Mesenchymal stem cell (in vitro differentiated cells and primary cell): ENCODE measurements at regions not wholly inside any gene's neighbourhood (a gene's known extent, or its start where the extent isn't known, plus 50 kb on each side); places are given as distances from the start of the nearest gene placed in this dataset.
A peak's percentile ranks its signal among the peaks of the same experiment; 100 is the strongest.

Experiments used
- DNase-seq: peaks from one replicate; pipeline ENCODE4 v3.0.0-alpha.2; 2013
- H2AFZ ChIP-seq: one replicate; pipeline ENCODE4 v1.6.1; 2013; ENCODE audit warnings: low read depth, mild to moderate bottlenecking, control low read depth, inconsistent platforms, low read length, moderate library complexity
- H2AK5ac ChIP-seq: 2 replicates; pipeline ENCODE4 v1.6.1; 2013; ENCODE audit warnings: low read length, moderate library complexity, mild to moderate bottlenecking, inconsistent platforms; ENCODE audit not compliant: severe bottlenecking
- H2BK120ac ChIP-seq: one replicate; pipeline ENCODE4 v1.6.1; 2013; ENCODE audit warnings: low read depth, mild to moderate bottlenecking, inconsistent platforms, low read length, moderate library complexity
- H2BK12ac ChIP-seq, 2 experiments: one replicate each; pipeline ENCODE4 v1.6.1; 2013; ENCODE audit warnings: inconsistent platforms in 2 of 2, low read length in 2 of 2, mild to moderate bottlenecking in 2 of 2, moderate library complexity in 2 of 2, control low read depth in 1 of 2
- H2BK15ac ChIP-seq: one replicate; pipeline ENCODE4 v1.6.1; 2013; ENCODE audit warnings: mild to moderate bottlenecking, low read depth, inconsistent platforms; ENCODE audit not compliant: poor library complexity, severe bottlenecking
- H2BK5ac ChIP-seq: 2 replicates; pipeline ENCODE4 v1.6.1; 2013; ENCODE audit warnings: low read depth, mild to moderate bottlenecking, low read length, control low read depth, inconsistent platforms; ENCODE audit not compliant: poor library complexity, severe bottlenecking
- H3K14ac ChIP-seq, 2 experiments: one replicate each; pipeline ENCODE4 v1.6.1; 2013; ENCODE audit warnings: inconsistent platforms in 2 of 2, low read length in 2 of 2, control low read depth in 1 of 2, mild to moderate bottlenecking in 1 of 2, moderate library complexity in 1 of 2
- H3K18ac ChIP-seq, 2 experiments: one replicate each; pipeline ENCODE4 v1.6.1; 2013; ENCODE audit warnings: inconsistent platforms in 2 of 2, low read length in 2 of 2, control low read depth in 1 of 2, low read depth in 1 of 2, mild to moderate bottlenecking in 1 of 2
- H3K23ac ChIP-seq, 2 experiments: one replicate each; pipeline ENCODE4 v1.6.1; 2013; ENCODE audit warnings: inconsistent platforms in 2 of 2, low read length in 2 of 2, mild to moderate bottlenecking in 2 of 2, moderate library complexity in 2 of 2, control low read depth in 1 of 2
- H3K27ac ChIP-seq: 2 replicates; pipeline ENCODE4 v1.5.1; 2013; ENCODE audit warnings: mild to moderate bottlenecking, moderate library complexity, low read length, control low read depth, inconsistent platforms; ENCODE audit not compliant: poor library complexity, severe bottlenecking
- H3K27me3 ChIP-seq, 2 experiments: 2 replicates each; pipeline versions ENCODE4 v1.6.1 to v1.7.0; 2013; ENCODE audit warnings: low read length in 2 of 2, mild to moderate bottlenecking in 2 of 2, moderate library complexity in 2 of 2, control low read depth in 1 of 2, inconsistent platforms in 1 of 2; ENCODE audit not compliant: control insufficient read depth in 1 of 2, insufficient read depth in 1 of 2
- H3K36me3 ChIP-seq, 2 experiments: 2 replicates each; pipeline versions ENCODE4 v1.6.1 to v1.7.0; 2013; ENCODE audit warnings: low read length in 2 of 2, control low read depth in 1 of 2, inconsistent platforms in 1 of 2, low read depth in 1 of 2, mild to moderate bottlenecking in 1 of 2; ENCODE audit not compliant: insufficient read depth in 2 of 2, control insufficient read depth in 1 of 2
- H3K4ac ChIP-seq, 2 experiments: one replicate each; pipeline ENCODE4 v1.6.1; 2013; ENCODE audit warnings: inconsistent platforms in 2 of 2, low read length in 2 of 2, mild to moderate bottlenecking in 2 of 2, moderate library complexity in 2 of 2, control low read depth in 1 of 2, low read depth in 1 of 2
- H3K4me1 ChIP-seq: 2 replicates; pipeline ENCODE4 v1.6.1; 2013; ENCODE audit warnings: low read depth, low read length, control low read depth; ENCODE audit not compliant: control insufficient read depth, insufficient read depth
- H3K4me2 ChIP-seq: 2 replicates; pipeline ENCODE4 v1.6.1; 2013; ENCODE audit warnings: low read length, mild to moderate bottlenecking, inconsistent platforms; ENCODE audit not compliant: poor library complexity, severe bottlenecking
- H3K4me3 ChIP-seq, 2 experiments: 2 replicates each; pipeline versions ENCODE4 v1.5.1 to v1.7.0; 2013; ENCODE audit warnings: low read length in 2 of 2, mild to moderate bottlenecking in 2 of 2, control low read depth in 1 of 2, low read depth in 1 of 2; ENCODE audit not compliant: insufficient read depth in 1 of 2
- H3K79me1 ChIP-seq: replicated peaks from 2 replicates; pipeline ENCODE4 v1.6.1; 2013; ENCODE audit warnings: mild to moderate bottlenecking, control low read depth, low read length, inconsistent platforms; ENCODE audit not compliant: poor library complexity, severe bottlenecking
- H3K9ac ChIP-seq: 2 replicates; pipeline ENCODE4 v1.7.0; 2013; ENCODE audit warnings: mild to moderate bottlenecking, low read length, moderate library complexity
- H3K9me3 ChIP-seq: 2 replicates; pipeline ENCODE4 v1.7.0; 2013; ENCODE audit warnings: mild to moderate bottlenecking, low read length; ENCODE audit not compliant: control insufficient read depth
- H4K8ac ChIP-seq: one replicate; pipeline ENCODE4 v1.6.1; 2013; ENCODE audit warnings: inconsistent platforms, mild to moderate bottlenecking, low read length, moderate library complexity
- H4K91ac ChIP-seq: one replicate; pipeline ENCODE4 v1.6.1; 2013; ENCODE audit warnings: mild to moderate bottlenecking, low read length, inconsistent platforms
- WGBS: methylation state at CpG from one replicate; pipeline ENCODE4 v1.1.7; 2013; ENCODE audit warnings: mixed read lengths; 5-methylcytosine and 5-hydroxymethylcytosine counted together

GRCh38 chrX:46279214-46279924 is 265.9 kb downstream of the ZNF674 start:
- Histone ChIP-seq H3K27me3 (peaks cover 0 to 7% of the 10 kb centered on the region in 2 experiments), H3K14ac (no peak overlapping the region), H3K18ac (no peak overlapping the region), H2BK120ac (no peak overlapping the region), H2AK5ac (no peak overlapping the region), H3K36me3 (no peaks in the 10 kb centered on the region), H2AFZ (no peak overlapping the region), H3K4ac (no peak overlapping the region), H3K27ac (no peak overlapping the region), H4K8ac (no peak overlapping the region), H3K79me1 (no peaks in the 10 kb centered on the region), H2BK15ac (no peak overlapping the region), H2BK12ac (no peak overlapping the region), H2BK5ac (no peak overlapping the region), H3K4me2 (no peak overlapping the region), H3K23ac (no peak overlapping the region), H3K4me3 (no peak overlapping the region), H3K9ac (peak overlapping the region; percentile 68), H4K91ac (no peak overlapping the region), H3K4me1 (peaks cover 1% of the 10 kb centered on the region), H3K9me3 (no peaks in the 10 kb centered on the region)
- no peak for DNase-seq
- WGBS, result 63% methylated on average over 3 of the region's 4 CpGs

- no peak overlapping the region for H3K4me2 ChIP-seq
- no peak overlapping the region for H2BK5ac ChIP-seq
- peak overlapping the region; percentile 68 for H3K9ac ChIP-seq
- H3K4ac ChIP-seq, result no peak overlapping the region
- peaks cover 0 to 7% of the 10 kb centered on the region in 2 experiments for H3K27me3 ChIP-seq
- no peak overlapping the region for H3K18ac ChIP-seq
- H2BK15ac ChIP-seq, result no peak overlapping the region
- H3K9me3 ChIP-seq, result no peaks in the 10 kb centered on the region
- H2BK12ac ChIP-seq, result no peak overlapping the region
- no peak overlapping the region for H4K8ac ChIP-seq
- no peaks in the 10 kb centered on the region for H3K79me1 ChIP-seq
- H3K36me3 ChIP-seq, result no peaks in the 10 kb centered on the region
- no peak overlapping the region for H2BK120ac ChIP-seq
- no peak for DNase-seq
- no peak overlapping the region for H3K14ac ChIP-seq
- H2AFZ ChIP-seq, result no peak overlapping the region
- H4K91ac ChIP-seq, result no peak overlapping the region
- no peak overlapping the region for H3K27ac ChIP-seq
- no peak overlapping the region for H3K4me3 ChIP-seq
- peaks cover 1% of the 10 kb centered on the region for H3K4me1 ChIP-seq
- no peak overlapping the region for H3K23ac ChIP-seq
- WGBS, result no CpG with 5 or more reads among the region's 2 CpGs
- no peak overlapping the region for H2AK5ac ChIP-seq
These were observed 266.6 kb downstream of the ZNF674 start for GRCh38 chrX:46278572-46278971.

GRCh38 chrX:46268412-46268811 is 276.8 kb downstream of the ZNF674 start:
- Histone ChIP-seq H3K4me2 (no peak overlapping the region), H2AK5ac (no peak overlapping the region), H2AFZ (no peak overlapping the region), H3K4me3 (no peak overlapping the region), H2BK5ac (no peak overlapping the region), H3K9ac (no peak overlapping the region), H2BK15ac (no peak overlapping the region), H3K27ac (no peak overlapping the region), H2BK12ac (no peak overlapping the region), H3K4me1 (no peaks in the 10 kb centered on the region), H3K27me3 (peaks cover 0 to 19% of the 10 kb centered on the region in 2 experiments), H3K36me3 (no peaks in the 10 kb centered on the region), H3K79me1 (no peaks in the 10 kb centered on the region), H3K23ac (no peak overlapping the region), H2BK120ac (no peak overlapping the region), H3K14ac (no peak overlapping the region), H4K91ac (no peak overlapping the region), H3K4ac (no peak overlapping the region), H3K18ac (no peak overlapping the region), H3K9me3 (peaks cover 5% of the 10 kb centered on the region), H4K8ac (no peak overlapping the region)
- WGBS, result 20% methylated on average over 1 of the region's 1 CpG
- DNase-seq, result no peak

- no peak overlapping the region for H3K14ac ChIP-seq
These were observed 281.7 kb downstream of the ZNF674 start for GRCh38 chrX:46263494-46263893.

More at GRCh38 chrX:46263494-46263893, 281.7 kb downstream of the ZNF674 start:
- H3K23ac ChIP-seq, result no peak overlapping the region
- no peak overlapping the region for H2BK120ac ChIP-seq
- no peaks in the 10 kb centered on the region for H3K9me3 ChIP-seq
- no peak for DNase-seq
- H3K18ac ChIP-seq, result no peak overlapping the region
- no peaks in the 10 kb centered on the region for H3K4me1 ChIP-seq
- H2AK5ac ChIP-seq, result no peak overlapping the region
- no peak overlapping the region for H4K91ac ChIP-seq
- no peaks in the 10 kb centered on the region for H3K79me1 ChIP-seq
- 50% methylated on average over 2 of the region's 3 CpGs for WGBS
- no peak overlapping the region for H3K9ac ChIP-seq
- peaks cover 0 to 21% of the 10 kb centered on the region in 2 experiments for H3K27me3 ChIP-seq
- H4K8ac ChIP-seq, result no peak overlapping the region
- H2BK5ac ChIP-seq, result no peak overlapping the region
- H3K36me3 ChIP-seq, result no peaks in the 10 kb centered on the region
- H3K4me2 ChIP-seq, result no peak overlapping the region
- H3K4ac ChIP-seq, result no peak overlapping the region
- H2AFZ ChIP-seq, result no peak overlapping the region
- H2BK12ac ChIP-seq, result no peak overlapping the region
- no peak overlapping the region for H2BK15ac ChIP-seq
- no peak overlapping the region for H3K4me3 ChIP-seq
- H3K27ac ChIP-seq, result no peak overlapping the region
